ENCODE measurements at regions not wholly inside any gene's neighbourhood (a gene's known extent, or its start where the extent isn't known, plus 50 kb on each side); places are given as distances from the start of the nearest gene placed in this dataset.
"Not testable (repeated sequence)": the region's sequence is repeated elsewhere in the genome, so short reads cannot be mapped to it uniquely, and the experiment has no call there.

DNA sequence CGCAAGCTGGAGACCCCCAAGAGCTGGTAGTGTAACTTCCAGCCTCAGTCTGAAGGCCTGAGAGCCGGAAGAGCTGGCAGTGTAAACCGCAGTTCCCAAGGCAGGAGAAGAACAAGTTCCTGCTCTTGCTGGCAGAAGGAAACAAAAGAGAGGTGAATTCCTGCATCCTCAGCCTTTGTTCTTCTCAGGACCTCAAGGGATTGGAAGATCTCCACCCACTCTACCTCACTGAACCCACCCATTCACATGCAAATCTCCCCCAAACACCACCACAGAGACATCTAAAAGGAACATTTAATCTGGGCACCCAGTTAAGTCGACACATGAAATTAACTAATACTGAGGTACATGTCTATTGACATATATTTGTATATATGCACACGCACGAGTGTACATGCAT lies 1310.3 kb downstream of the TBC1D22A start:
- Histone ChIP-seq H3K9me3 (ENCODE audit: control insufficient read depth, low read length) (no peaks in the 10 kb centered on the region), H3K27ac (ENCODE audit: insufficient read depth, low read length, poor library complexity, severe bottlenecking) (no peak overlapping the region), H3K27me3 (replicated peaks; ENCODE audit: control insufficient read depth, insufficient read depth, low read length, poor library complexity, severe bottlenecking) (no peaks in the 10 kb centered on the region), H3K4me1 (ENCODE audit: control insufficient read depth, insufficient read depth, low read length, poor library complexity, severe bottlenecking) (no peaks in the 10 kb centered on the region), H3K4me3 (ENCODE audit: insufficient read depth, low read depth, low read length, poor library complexity, severe bottlenecking) (no peak overlapping the region), H3K36me3 (ENCODE audit: control insufficient read depth, insufficient read depth, low read length) (no peaks in the 10 kb centered on the region)
- DNase-seq, result no peak

- Histone ChIP-seq H3K9me3 (ENCODE audit: control insufficient read depth, low read length) (no peaks in the 10 kb centered on the region), H3K4me1 (ENCODE audit: control insufficient read depth, insufficient read depth, low read length, poor library complexity, severe bottlenecking) (no peaks in the 10 kb centered on the region), H3K27me3 (replicated peaks; ENCODE audit: control insufficient read depth, insufficient read depth, low read length, poor library complexity, severe bottlenecking) (no peaks in the 10 kb centered on the region), H3K27ac (ENCODE audit: insufficient read depth, low read length, poor library complexity, severe bottlenecking) (no peak overlapping the region), H3K4me3 (ENCODE audit: insufficient read depth, low read depth, low read length, poor library complexity, severe bottlenecking) (no peak overlapping the region), H3K36me3 (ENCODE audit: control insufficient read depth, insufficient read depth, low read length) (no peaks in the 10 kb centered on the region)
- no peak for DNase-seq
Measured at GRCh38 chr22:48071828-48072227, 1309.4 kb downstream of the TBC1D22A start.

- Histone ChIP-seq H3K4me3 (ENCODE audit: insufficient read depth, low read depth, low read length, poor library complexity, severe bottlenecking) (no peak overlapping the region), H3K36me3 (ENCODE audit: control insufficient read depth, insufficient read depth, low read length) (no peaks in the 10 kb centered on the region), H3K27me3 (replicated peaks; ENCODE audit: control insufficient read depth, insufficient read depth, low read length, poor library complexity, severe bottlenecking) (no peaks in the 10 kb centered on the region), H3K4me1 (ENCODE audit: control insufficient read depth, insufficient read depth, low read length, poor library complexity, severe bottlenecking) (no peaks in the 10 kb centered on the region), H3K9me3 (ENCODE audit: control insufficient read depth, low read length) (no peaks in the 10 kb centered on the region), H3K27ac (ENCODE audit: insufficient read depth, low read length, poor library complexity, severe bottlenecking) (no peak overlapping the region)
- DNase-seq, result no peak
Measured at GRCh38 chr22:48071305-48071704, 1308.9 kb downstream of the TBC1D22A start.

DNA sequence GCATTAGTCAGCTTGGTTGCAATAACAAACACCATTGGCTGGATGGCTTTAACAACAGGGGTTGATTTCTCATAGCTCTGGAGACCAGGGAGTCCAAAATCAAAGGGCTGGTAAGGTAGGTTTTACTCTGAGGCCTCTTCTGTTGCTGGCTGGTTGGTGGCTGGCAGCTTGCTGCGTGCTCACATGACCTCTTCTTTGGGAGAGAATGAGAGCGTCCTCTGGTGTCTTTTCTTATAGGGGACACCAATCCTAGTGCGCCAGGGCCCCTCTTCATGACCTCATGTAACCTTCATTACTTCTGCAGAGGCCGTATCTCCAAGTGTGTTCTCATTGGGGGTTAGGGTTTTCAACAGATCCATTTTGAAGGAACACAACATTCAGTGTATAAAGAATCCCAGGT lies 1308.3 kb downstream of the TBC1D22A start:
- H3K27ac ChIP-seq (ENCODE audit: insufficient read depth, low read length, poor library complexity, severe bottlenecking), result no peak overlapping the region
- H3K4me3 ChIP-seq (ENCODE audit: insufficient read depth, low read depth, low read length, poor library complexity, severe bottlenecking), result no peak overlapping the region
- H3K4me1 ChIP-seq (ENCODE audit: control insufficient read depth, insufficient read depth, low read length, poor library complexity, severe bottlenecking), result no peaks in the 10 kb centered on the region
- no peaks in the 10 kb centered on the region for H3K36me3 ChIP-seq (ENCODE audit: control insufficient read depth, insufficient read depth, low read length)
- no peak for DNase-seq
- no peaks in the 10 kb centered on the region for H3K27me3 ChIP-seq (replicated peaks; ENCODE audit: control insufficient read depth, insufficient read depth, low read length, poor library complexity, severe bottlenecking)
- no peaks in the 10 kb centered on the region for H3K9me3 ChIP-seq (ENCODE audit: control insufficient read depth, low read length)

DNA sequence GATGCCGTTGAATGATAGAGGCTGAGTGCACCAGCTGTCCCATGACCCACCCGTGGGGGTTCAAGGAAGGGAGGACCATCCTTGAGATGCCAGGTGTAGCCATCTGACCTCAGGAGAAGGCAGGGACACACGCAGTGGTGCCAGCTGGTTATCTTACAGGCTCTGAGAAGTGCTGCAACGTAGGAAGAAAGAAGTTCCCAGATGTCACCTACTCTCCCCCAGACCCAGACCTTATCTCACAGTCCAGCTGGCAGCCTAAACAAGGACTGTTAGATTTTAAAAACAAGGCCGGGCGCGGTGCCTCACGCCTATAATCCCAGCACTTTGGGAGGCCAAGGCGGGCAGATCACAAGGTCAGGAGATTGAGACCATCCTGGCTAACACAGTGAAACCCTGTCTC lies 1307.6 kb downstream of the TBC1D22A start:
- Histone ChIP-seq H3K9me3 (ENCODE audit: control insufficient read depth, low read length) (no peaks in the 10 kb centered on the region), H3K4me3 (ENCODE audit: insufficient read depth, low read depth, low read length, poor library complexity, severe bottlenecking) (no peak overlapping the region), H3K4me1 (ENCODE audit: control insufficient read depth, insufficient read depth, low read length, poor library complexity, severe bottlenecking) (no peaks in the 10 kb centered on the region), H3K27me3 (replicated peaks; ENCODE audit: control insufficient read depth, insufficient read depth, low read length, poor library complexity, severe bottlenecking) (no peaks in the 10 kb centered on the region), H3K36me3 (ENCODE audit: control insufficient read depth, insufficient read depth, low read length) (no peaks in the 10 kb centered on the region), H3K27ac (ENCODE audit: insufficient read depth, low read length, poor library complexity, severe bottlenecking) (no peak overlapping the region)
- no peak for DNase-seq

- Histone ChIP-seq H3K4me1 (ENCODE audit: control insufficient read depth, insufficient read depth, low read length, poor library complexity, severe bottlenecking) (no peaks in the 10 kb centered on the region), H3K4me3 (ENCODE audit: insufficient read depth, low read depth, low read length, poor library complexity, severe bottlenecking) (no peak overlapping the region), H3K27me3 (replicated peaks; ENCODE audit: control insufficient read depth, insufficient read depth, low read length, poor library complexity, severe bottlenecking) (no peaks in the 10 kb centered on the region), H3K9me3 (ENCODE audit: control insufficient read depth, low read length) (no peaks in the 10 kb centered on the region), H3K27ac (ENCODE audit: insufficient read depth, low read length, poor library complexity, severe bottlenecking) (no peak overlapping the region), H3K36me3 (ENCODE audit: control insufficient read depth, insufficient read depth, low read length) (no peaks in the 10 kb centered on the region)
- no peak for DNase-seq
Measured at GRCh38 chr22:48069256-48069655, 1306.8 kb downstream of the TBC1D22A start.

DNA sequence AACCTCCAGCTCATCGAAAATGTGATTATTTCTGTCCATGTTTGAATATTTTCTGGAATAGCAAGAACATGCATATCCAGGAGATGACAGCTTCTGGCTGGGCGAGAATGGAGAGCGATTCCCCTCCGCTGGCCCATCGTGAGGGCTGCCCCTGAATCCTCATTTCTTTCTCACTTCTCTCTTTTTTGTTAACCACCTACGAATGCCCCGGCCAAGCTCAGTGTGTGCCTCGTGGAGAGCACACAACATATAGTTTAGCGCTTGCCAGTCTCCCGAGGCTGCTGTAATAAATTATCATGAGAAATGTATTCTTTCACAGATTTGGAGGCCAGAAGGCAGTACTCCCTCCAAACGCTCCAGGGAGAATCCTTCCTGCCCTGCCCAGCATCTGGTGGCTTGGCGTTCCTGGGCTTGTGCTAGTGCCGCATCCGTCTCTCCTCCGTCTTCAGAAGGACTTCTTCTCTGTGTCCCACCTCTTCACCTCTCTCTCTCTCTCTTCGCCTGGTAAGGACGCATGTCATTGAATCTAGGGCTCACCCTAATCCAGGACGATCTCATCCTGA lies 1306.0 kb downstream of the TBC1D22A start:
- Histone ChIP-seq H3K4me1 (ENCODE audit: control insufficient read depth, insufficient read depth, low read length, poor library complexity, severe bottlenecking) (no peaks in the 10 kb centered on the region), H3K27ac (ENCODE audit: insufficient read depth, low read length, poor library complexity, severe bottlenecking) (no peak overlapping the region), H3K9me3 (ENCODE audit: control insufficient read depth, low read length) (no peaks in the 10 kb centered on the region), H3K36me3 (ENCODE audit: control insufficient read depth, insufficient read depth, low read length) (no peaks in the 10 kb centered on the region), H3K4me3 (ENCODE audit: insufficient read depth, low read depth, low read length, poor library complexity, severe bottlenecking) (no peak overlapping the region), H3K27me3 (replicated peaks; ENCODE audit: control insufficient read depth, insufficient read depth, low read length, poor library complexity, severe bottlenecking) (no peaks in the 10 kb centered on the region)
- no peak for DNase-seq

DNA sequence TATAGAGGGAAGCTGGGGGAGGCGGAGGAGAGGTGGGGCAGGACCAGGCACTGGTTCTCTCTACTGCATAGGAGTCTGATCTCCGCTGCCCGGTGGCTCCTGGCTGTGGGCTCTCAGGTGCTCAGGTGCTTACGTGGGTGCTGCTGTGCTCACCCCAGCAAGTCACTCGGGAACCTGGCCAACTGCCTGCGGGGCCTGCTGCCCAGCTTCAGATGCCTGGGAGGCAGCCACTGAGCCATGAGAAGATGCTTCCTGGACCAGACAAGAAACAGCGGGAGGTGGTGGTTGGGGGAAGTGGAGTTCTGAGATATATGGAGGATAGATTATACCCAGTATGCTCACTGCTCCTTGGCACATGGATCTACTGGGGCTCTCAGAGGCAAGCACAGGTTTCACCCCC lies 1303.4 kb downstream of the TBC1D22A start:
- H3K27ac ChIP-seq (ENCODE audit: insufficient read depth, low read length, poor library complexity, severe bottlenecking), result no peak overlapping the region
- H3K27me3 ChIP-seq (replicated peaks; ENCODE audit: control insufficient read depth, insufficient read depth, low read length, poor library complexity, severe bottlenecking), result no peaks in the 10 kb centered on the region
- no peak for DNase-seq
- no peaks in the 10 kb centered on the region for H3K4me1 ChIP-seq (ENCODE audit: control insufficient read depth, insufficient read depth, low read length, poor library complexity, severe bottlenecking)
- no peaks in the 10 kb centered on the region for H3K36me3 ChIP-seq (ENCODE audit: control insufficient read depth, insufficient read depth, low read length)
- no peak overlapping the region for H3K4me3 ChIP-seq (ENCODE audit: insufficient read depth, low read depth, low read length, poor library complexity, severe bottlenecking)
- no peaks in the 10 kb centered on the region for H3K9me3 ChIP-seq (ENCODE audit: control insufficient read depth, low read length)

DNA sequence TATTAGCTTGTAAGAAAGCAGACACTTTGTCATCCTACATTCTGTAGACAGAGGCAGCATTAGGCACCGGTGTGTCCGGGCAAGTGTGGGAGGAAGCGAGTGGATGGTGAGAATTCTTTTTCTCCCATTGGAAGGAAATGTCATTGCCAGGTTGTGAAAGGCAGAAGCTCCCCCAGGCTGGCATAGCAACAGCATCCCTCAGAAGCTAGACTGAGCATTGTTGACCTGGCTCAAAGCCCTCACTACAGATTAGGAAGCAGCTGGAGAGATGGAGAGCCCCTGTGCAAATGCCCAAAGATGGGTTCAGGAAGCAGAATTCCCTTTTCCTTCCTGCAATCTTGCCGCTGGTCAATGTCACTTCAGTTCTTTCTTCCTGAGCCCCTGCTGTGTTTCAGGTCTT lies 1299.3 kb downstream of the TBC1D22A start:
- H3K9me3 ChIP-seq (ENCODE audit: control insufficient read depth, low read length), result no peaks in the 10 kb centered on the region
- H3K36me3 ChIP-seq (ENCODE audit: control insufficient read depth, insufficient read depth, low read length), result no peaks in the 10 kb centered on the region
- H3K4me3 ChIP-seq (ENCODE audit: insufficient read depth, low read depth, low read length, poor library complexity, severe bottlenecking), result no peak overlapping the region
- no peak for DNase-seq
- H3K4me1 ChIP-seq (ENCODE audit: control insufficient read depth, insufficient read depth, low read length, poor library complexity, severe bottlenecking), result no peaks in the 10 kb centered on the region
- H3K27me3 ChIP-seq (replicated peaks; ENCODE audit: control insufficient read depth, insufficient read depth, low read length, poor library complexity, severe bottlenecking), result no peaks in the 10 kb centered on the region
- no peak overlapping the region for H3K27ac ChIP-seq (ENCODE audit: insufficient read depth, low read length, poor library complexity, severe bottlenecking)

- no peak for DNase-seq
- H3K27ac ChIP-seq (ENCODE audit: insufficient read depth, low read length, poor library complexity, severe bottlenecking), result no peak overlapping the region
- no peaks in the 10 kb centered on the region for H3K4me1 ChIP-seq (ENCODE audit: control insufficient read depth, insufficient read depth, low read length, poor library complexity, severe bottlenecking)
- H3K4me3 ChIP-seq (ENCODE audit: insufficient read depth, low read depth, low read length, poor library complexity, severe bottlenecking), result no peak overlapping the region
- H3K9me3 ChIP-seq (ENCODE audit: control insufficient read depth, low read length), result no peaks in the 10 kb centered on the region
- H3K36me3 ChIP-seq (ENCODE audit: control insufficient read depth, insufficient read depth, low read length), result no peaks in the 10 kb centered on the region
- H3K27me3 ChIP-seq (replicated peaks; ENCODE audit: control insufficient read depth, insufficient read depth, low read length, poor library complexity, severe bottlenecking), result no peaks in the 10 kb centered on the region
Measured at GRCh38 chr22:48060266-48060665, 1297.8 kb downstream of the TBC1D22A start.

DNA sequence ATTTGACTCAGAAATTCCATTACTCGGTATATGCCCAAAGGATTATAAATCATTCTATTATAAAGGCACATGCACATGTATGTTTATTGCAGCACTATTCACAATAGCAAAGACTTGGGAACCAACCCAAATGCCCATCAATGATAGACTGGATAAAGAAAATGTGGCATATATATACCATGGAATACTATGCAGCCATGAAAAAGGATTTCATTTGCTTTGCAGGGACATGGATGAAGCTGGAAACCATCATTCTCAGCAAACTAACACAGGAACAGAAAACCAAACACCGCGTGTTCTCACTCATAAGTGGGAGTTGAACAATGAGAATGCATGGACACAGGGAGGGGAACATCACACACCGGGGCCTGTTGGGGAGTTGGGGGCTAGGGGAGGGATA lies 1297.1 kb downstream of the TBC1D22A start:
- DNase-seq; H3K36me3 ChIP-seq (ENCODE audit: control insufficient read depth, insufficient read depth, low read length); H3K27me3 ChIP-seq (replicated peaks; ENCODE audit: control insufficient read depth, insufficient read depth, low read length, poor library complexity, severe bottlenecking); H3K4me1 ChIP-seq (ENCODE audit: control insufficient read depth, insufficient read depth, low read length, poor library complexity, severe bottlenecking); H3K4me3 ChIP-seq (ENCODE audit: insufficient read depth, low read depth, low read length, poor library complexity, severe bottlenecking); H3K9me3 ChIP-seq (ENCODE audit: control insufficient read depth, low read length); H3K27ac ChIP-seq (ENCODE audit: insufficient read depth, low read length, poor library complexity, severe bottlenecking): not testable (repeated sequence)
